SK-N-MC (cell line): ENCODE measurements at regions not wholly inside any gene's neighbourhood (a gene's known extent, or its start where the extent isn't known, plus 50 kb on each side); places are given as distances from the start of the nearest gene placed in this dataset.

Experiments
- EZH2 ChIP-seq: fragments of 200-600 bp; sonication (generic); IDR thresholded peaks from one replicate; pipeline ENCODE4 v1.6.1; 2017; ENCODE audit warnings: antibody characterized with exemption
- FOXP2 ChIP-seq: optimal IDR thresholded peaks from 2 replicates; pipeline ENCODE3; 2011; ENCODE audit warnings: mild to moderate bottlenecking, moderate library complexity; ENCODE audit not compliant: insufficient read depth; ENCODE audit errors: extremely low read length, control extremely low read depth
- POLR2AphosphoS5 ChIP-seq: IDR thresholded peaks from 2 replicates; pipeline ENCODE4 v1.6.1; 2012; ENCODE audit warnings: mild to moderate bottlenecking, low read depth, low read length, borderline replicate concordance

- TF ChIP-seq EZH2 (no peak), FOXP2 (no peak), POLR2AphosphoS5 (no peak)
Observed at GRCh38 chr16:59154295-59154694, 420.2 kb upstream of the GOT2 start.
